Frontal cortex (tissue), 3 donors: ENCODE measurements at regions not wholly inside any gene's neighbourhood (a gene's known extent, or its start where the extent isn't known, plus 50 kb on each side); places are given as distances from the start of the nearest gene placed in this dataset.

Experiments
- DNase-seq, 2 donors: peaks; one replicate each; pipeline ENCODE4 v3.0.0; 2012; ENCODE audit warnings: low spot score in 2 of 2
- FAIRE-seq: peaks from 2 replicates; lab custom pipeline; 2012; peaks lifted over from hg19 to GRCh38; lab: Jason Lieb, UNC
- donor health status: control.
- donor health status: control.
- donor health status: control.

- DNase-seq = no peak
- FAIRE-seq = no peak
These were observed 453.0 kb upstream of the GOLIM4 start for GRCh38 chr3:168548719-168549118.

GRCh38 chr3:168546707-168547106, 451.0 kb upstream of the GOLIM4 start:
- FAIRE-seq = no peak

GRCh38 chr3:168545591-168545990, 449.9 kb upstream of the GOLIM4 start:
- FAIRE-seq (no peak), DNase-seq (no peak)

More at GRCh38 chr3:168546707-168547106, 451.0 kb upstream of the GOLIM4 start:
- DNase-seq = no peak

- DNase-seq (no peak), FAIRE-seq (no peak)
These were observed 448.6 kb upstream of the GOLIM4 start for GRCh38 chr3:168544097-168544957.

- no peak for DNase-seq
- no peak for FAIRE-seq
These were observed 445.0 kb upstream of the GOLIM4 start for GRCh38 chr3:168540726-168541125.

- FAIRE-seq = no peak
- no peak for DNase-seq
These were observed 444.2 kb upstream of the GOLIM4 start for GRCh38 chr3:168539909-168540308.

GRCh38 chr3:168534761-168535160, 439.0 kb upstream of the GOLIM4 start:
- DNase-seq (no peak), FAIRE-seq (no peak)

- FAIRE-seq (no peak), DNase-seq (no peak)
These were observed 437.9 kb upstream of the GOLIM4 start for GRCh38 chr3:168533600-168533999.

- FAIRE-seq (no peak), DNase-seq (no peak)
These were observed 436.4 kb upstream of the GOLIM4 start for GRCh38 chr3:168532135-168532534.

- FAIRE-seq (no peak), DNase-seq (no peak)
These were observed 435.4 kb upstream of the GOLIM4 start for GRCh38 chr3:168531116-168531515.

- FAIRE-seq = no peak
- no peak for DNase-seq
These were observed 428.4 kb upstream of the GOLIM4 start for GRCh38 chr3:168524129-168524528.

- no peak for FAIRE-seq
These were observed 421.7 kb upstream of the GOLIM4 start for GRCh38 chr3:168517249-168518071.

GRCh38 chr3:168514252-168514651, 418.5 kb upstream of the GOLIM4 start:
- FAIRE-seq = no peak
- no peak for DNase-seq

More at GRCh38 chr3:168517249-168518071, 421.7 kb upstream of the GOLIM4 start:
- DNase-seq = no peak

- FAIRE-seq (no peak), DNase-seq (no peak)
These were observed 417.1 kb upstream of the GOLIM4 start for GRCh38 chr3:168512802-168513201.

GRCh38 chr3:168511428-168512014, 415.8 kb upstream of the GOLIM4 start:
- DNase-seq (peak in 1 of 2 donors; percentile 2), FAIRE-seq (peak; percentile 40)

GRCh38 chr3:168506589-168506988, 410.9 kb upstream of the GOLIM4 start:
- FAIRE-seq (no peak), DNase-seq (no peak)

- FAIRE-seq = no peak
- no peak for DNase-seq
These were observed 405.8 kb upstream of the GOLIM4 start for GRCh38 chr3:168501570-168501969.

GRCh38 chr3:168498194-168498593, 402.5 kb upstream of the GOLIM4 start:
- FAIRE-seq = no peak
- no peak for DNase-seq

- no peak for DNase-seq
- no peak for FAIRE-seq
These were observed 402.0 kb upstream of the GOLIM4 start for GRCh38 chr3:168497741-168498140.

- DNase-seq (no peak), FAIRE-seq (no peak)
These were observed 401.5 kb upstream of the GOLIM4 start for GRCh38 chr3:168497183-168497582.

GRCh38 chr3:168495932-168496331, 400.2 kb upstream of the GOLIM4 start:
- FAIRE-seq (no peak), DNase-seq (no peak)
